Esophagus (tissue), 2 donors: ENCODE measurements at regions not wholly inside any gene's neighbourhood (a gene's known extent, or its start where the extent isn't known, plus 50 kb on each side); places are given as distances from the start of the nearest gene placed in this dataset.

Experiments
- H3K27ac ChIP-seq, 2 donors: one replicate each; pipeline ENCODE4 v1.5.1; 2013; ENCODE audit warnings: low read depth in 2 of 2, mild to moderate bottlenecking in 2 of 2, inconsistent platforms in 1 of 2, low read length in 1 of 2, moderate library complexity in 1 of 2
- H3K27me3 ChIP-seq, 2 donors: one replicate each; pipeline ENCODE4 v1.6.1; 2013; ENCODE audit warnings: low read length in 2 of 2, control low read depth in 1 of 2, mild to moderate bottlenecking in 1 of 2; ENCODE audit not compliant: insufficient read depth in 2 of 2, control insufficient read depth in 1 of 2
- H3K36me3 ChIP-seq, 2 donors: one replicate each; pipeline ENCODE4 v1.6.1; 2013; ENCODE audit warnings: low read length in 1 of 2; ENCODE audit not compliant: control insufficient read depth in 2 of 2, insufficient read depth in 2 of 2
- H3K4me1 ChIP-seq, 2 donors: one replicate each; pipeline ENCODE4 v1.6.1; 2013; ENCODE audit warnings: low read length in 1 of 2; ENCODE audit not compliant: control insufficient read depth in 2 of 2, insufficient read depth in 2 of 2
- H3K4me3 ChIP-seq, 2 donors: one replicate each; pipeline ENCODE4 v1.5.1; 2013; ENCODE audit warnings: low read length in 2 of 2, mild to moderate bottlenecking in 2 of 2, low read depth in 1 of 2, moderate library complexity in 1 of 2
- H3K9me3 ChIP-seq, 2 donors: one replicate each; pipeline ENCODE4 v1.6.1; 2013; ENCODE audit warnings: mild to moderate bottlenecking in 2 of 2, low read depth in 1 of 2, low read length in 1 of 2, moderate library complexity in 1 of 2; ENCODE audit not compliant: control insufficient read depth in 2 of 2, insufficient read depth in 1 of 2
- WGBS, 2 donors: extraction: QIAGEN DNeasy Blood & Tissue Kit; methylation state at CpG; one replicate each; pipeline ENCODE4 v1.1.7; 2013; 5-methylcytosine and 5-hydroxymethylcytosine counted together
- donor health status: healthy with polysubstance abuse.
- donor health status: Bipolar disorder and iron deficiency.

DNA sequence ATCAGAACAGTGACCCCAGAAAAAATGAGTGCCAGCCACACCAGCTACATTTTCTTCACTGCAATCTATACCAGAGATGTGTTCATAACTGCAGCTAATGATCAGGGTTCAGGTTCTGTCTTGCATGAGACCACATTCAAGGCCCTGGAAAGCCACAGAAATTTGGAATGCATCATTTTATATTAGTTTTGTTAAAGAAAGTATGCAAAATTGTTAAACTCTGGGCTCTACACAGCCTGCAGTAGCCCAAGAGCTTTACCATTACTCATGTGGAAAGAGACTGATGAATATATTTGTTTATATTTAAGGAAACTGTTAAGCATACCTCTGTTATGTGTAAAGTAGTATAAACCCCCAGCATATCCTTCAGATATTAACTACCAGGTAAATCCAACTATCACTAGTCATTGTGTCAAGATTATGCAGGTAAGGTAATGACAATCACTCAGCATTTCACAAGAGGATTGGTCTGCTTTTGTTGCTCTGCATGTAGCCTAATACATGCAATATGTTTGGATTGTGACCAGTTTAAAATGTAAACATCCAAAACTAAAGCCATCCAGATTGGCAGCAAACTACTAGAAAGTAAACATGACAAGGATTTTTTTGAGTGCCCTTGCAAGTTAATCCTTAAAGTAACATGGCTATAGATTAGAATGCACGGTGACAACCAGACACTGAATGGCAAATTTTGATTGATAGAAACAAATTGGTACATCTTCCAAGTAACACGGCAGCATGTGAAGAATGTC is 429.1 kb upstream of the ARGLU1 start:
- H3K27me3 ChIP-seq, result no peaks in the 10 kb centered on the region

GRCh38 chr13:106990594-106990993 is 422.7 kb upstream of the ARGLU1 start:
- Histone ChIP-seq H3K27me3 (no peaks in the 10 kb centered on the region), H3K27ac (no peak overlapping the region), H3K9me3 (peaks cover 0 to 2% of the 10 kb centered on the region in 2 donors), H3K4me1 (no peaks in the 10 kb centered on the region), H3K4me3 (no peak overlapping the region), H3K36me3 (no peaks in the 10 kb centered on the region)
- whole genome bisulfite sequencing, 2 donors, result 72 to 91% methylated on average over 1 of the region's 1 CpG

More for the DNA sequence above, 429.1 kb upstream of the ARGLU1 start:
- H3K9me3 ChIP-seq, result peaks cover 0 to 4% of the 10 kb centered on the region in 2 donors
- H3K4me3 ChIP-seq, result no peak overlapping the region
- no peak overlapping the region for H3K27ac ChIP-seq
- H3K36me3 ChIP-seq, result no peaks in the 10 kb centered on the region
- no peaks in the 10 kb centered on the region for H3K4me1 ChIP-seq
- WGBS, 2 donors, result 45 to 46% methylated on average over 2 of the region's 2 CpGs

DNA sequence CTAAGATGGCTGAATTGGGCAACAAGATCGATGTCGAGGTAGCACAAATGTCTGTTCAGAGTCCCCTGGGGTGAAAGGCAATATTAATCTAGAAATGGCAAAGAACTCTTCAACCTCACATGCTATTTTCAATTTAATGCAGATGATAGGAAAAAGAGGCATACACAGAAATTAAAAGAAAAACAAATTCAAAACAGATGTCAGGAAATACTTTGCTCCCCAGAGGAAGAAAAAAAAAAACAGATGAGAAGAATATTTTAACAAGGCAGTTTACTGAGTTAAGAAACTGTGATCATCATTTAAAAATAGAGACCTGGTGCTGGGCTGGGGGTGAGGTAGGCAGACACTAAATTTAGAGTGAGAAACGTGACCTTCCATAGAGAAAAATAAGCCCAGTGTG is 421.9 kb upstream of the ARGLU1 start:
- no peaks in the 10 kb centered on the region for H3K27me3 ChIP-seq
- no peak overlapping the region for H3K27ac ChIP-seq
- no peak overlapping the region for H3K4me3 ChIP-seq
- no peaks in the 10 kb centered on the region for H3K4me1 ChIP-seq
- peaks cover 0 to under 1% of the 10 kb centered on the region in 2 donors for H3K9me3 ChIP-seq
- 58 to 68% methylated on average over 3 of the region's 3 CpGs for WGBS, 2 donors
- no peaks in the 10 kb centered on the region for H3K36me3 ChIP-seq

- Histone ChIP-seq H3K36me3 (no peaks in the 10 kb centered on the region), H3K27ac (no peak overlapping the region), H3K4me1 (no peaks in the 10 kb centered on the region), H3K4me3 (no peak overlapping the region), H3K9me3 (no peaks in the 10 kb centered on the region), H3K27me3 (no peaks in the 10 kb centered on the region)
- WGBS, 2 donors, result 56 to 76% methylated on average over 5 of the region's 5 CpGs
These were observed 419.5 kb upstream of the ARGLU1 start for GRCh38 chr13:106987427-106987785.

- WGBS, 2 donors, result 65 to 69% methylated on average over 10 of the region's 10 CpGs
- Histone ChIP-seq H3K4me3 (no peak overlapping the region), H3K27ac (no peak overlapping the region), H3K36me3 (no peaks in the 10 kb centered on the region), H3K27me3 (no peaks in the 10 kb centered on the region), H3K9me3 (no peaks in the 10 kb centered on the region), H3K4me1 (no peaks in the 10 kb centered on the region)
These were observed 418.9 kb upstream of the ARGLU1 start for GRCh38 chr13:106986687-106987426.

DNA sequence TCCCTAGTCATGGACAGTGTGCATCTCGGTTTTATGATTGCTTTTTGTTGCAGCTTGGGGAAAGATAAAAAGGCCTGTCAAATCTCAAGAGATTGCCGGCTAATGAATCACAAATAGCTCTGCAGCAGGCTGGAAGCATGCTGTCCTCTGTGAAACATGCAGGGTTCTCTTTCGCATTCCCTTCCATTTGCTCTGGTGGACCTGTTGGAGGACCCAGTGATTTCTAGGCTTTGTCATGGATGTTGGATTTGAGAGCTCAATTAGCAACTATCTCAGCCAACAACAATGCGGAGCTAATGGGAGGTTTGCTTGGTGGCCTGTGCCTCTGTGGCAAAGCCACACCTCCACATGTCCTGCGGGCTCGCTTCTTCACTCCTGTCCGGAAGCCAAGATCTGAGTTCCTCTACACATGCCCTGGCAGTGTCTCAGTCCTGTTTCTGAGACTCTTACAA is 418.1 kb upstream of the ARGLU1 start:
- WGBS, 2 donors, result 61 to 63% methylated on average over 7 of the region's 7 CpGs
- Histone ChIP-seq H3K4me3 (no peak overlapping the region), H3K27ac (no peak overlapping the region), H3K4me1 (no peaks in the 10 kb centered on the region), H3K36me3 (no peaks in the 10 kb centered on the region), H3K27me3 (no peaks in the 10 kb centered on the region), H3K9me3 (no peaks in the 10 kb centered on the region)

DNA sequence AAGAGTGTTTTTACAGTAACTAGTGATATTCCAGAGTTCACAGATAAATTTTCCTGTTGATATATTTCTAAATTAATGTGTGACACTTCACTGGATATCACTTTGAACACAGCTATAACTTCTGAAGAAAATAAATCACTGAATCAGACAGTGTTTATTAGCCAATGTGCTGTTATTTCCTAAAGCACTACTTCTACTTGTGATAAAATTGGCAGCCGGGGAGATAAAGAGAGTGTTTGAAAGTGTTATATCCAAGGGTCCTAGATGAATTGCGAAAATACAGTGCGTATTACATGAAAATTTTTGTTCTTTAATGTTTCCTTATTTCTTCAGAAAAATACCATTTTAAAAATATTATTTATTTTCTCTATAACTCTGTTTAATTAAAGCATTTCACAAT is 417.5 kb upstream of the ARGLU1 start:
- no peak overlapping the region for H3K27ac ChIP-seq
- WGBS, 2 donors, result 77 to 83% methylated on average over 3 of the region's 3 CpGs
- no peak overlapping the region for H3K4me3 ChIP-seq

GRCh38 chr13:106981051-106981450 is 413.1 kb upstream of the ARGLU1 start:
- H3K27ac ChIP-seq, result no peak overlapping the region
- 48 to 61% methylated on average over 2 of the region's 2 CpGs for WGBS, 2 donors
- no peaks in the 10 kb centered on the region for H3K36me3 ChIP-seq
- H3K27me3 ChIP-seq, result no peaks in the 10 kb centered on the region
- no peaks in the 10 kb centered on the region for H3K9me3 ChIP-seq
- no peak overlapping the region for H3K4me3 ChIP-seq
- H3K4me1 ChIP-seq, result no peaks in the 10 kb centered on the region

More for the DNA sequence above, 417.5 kb upstream of the ARGLU1 start:
- H3K27me3 ChIP-seq, result no peaks in the 10 kb centered on the region
- no peaks in the 10 kb centered on the region for H3K36me3 ChIP-seq
- H3K9me3 ChIP-seq, result no peaks in the 10 kb centered on the region
- no peaks in the 10 kb centered on the region for H3K4me1 ChIP-seq

GRCh38 chr13:106967391-106967790 is 399.5 kb upstream of the ARGLU1 start:
- no peak overlapping the region for H3K4me3 ChIP-seq
- no peak overlapping the region for H3K27ac ChIP-seq
- H3K4me1 ChIP-seq, result no peaks in the 10 kb centered on the region
- H3K27me3 ChIP-seq, result no peaks in the 10 kb centered on the region
- H3K36me3 ChIP-seq, result no peaks in the 10 kb centered on the region
- no peaks in the 10 kb centered on the region for H3K9me3 ChIP-seq
- 62 to 63% methylated on average over 1 of the region's 1 CpG for WGBS, 2 donors
